ENCODE measurements at regions not wholly inside any gene's neighbourhood (a gene's known extent, or its start where the extent isn't known, plus 50 kb on each side); places are given as distances from the start of the nearest gene placed in this dataset.

DNA sequence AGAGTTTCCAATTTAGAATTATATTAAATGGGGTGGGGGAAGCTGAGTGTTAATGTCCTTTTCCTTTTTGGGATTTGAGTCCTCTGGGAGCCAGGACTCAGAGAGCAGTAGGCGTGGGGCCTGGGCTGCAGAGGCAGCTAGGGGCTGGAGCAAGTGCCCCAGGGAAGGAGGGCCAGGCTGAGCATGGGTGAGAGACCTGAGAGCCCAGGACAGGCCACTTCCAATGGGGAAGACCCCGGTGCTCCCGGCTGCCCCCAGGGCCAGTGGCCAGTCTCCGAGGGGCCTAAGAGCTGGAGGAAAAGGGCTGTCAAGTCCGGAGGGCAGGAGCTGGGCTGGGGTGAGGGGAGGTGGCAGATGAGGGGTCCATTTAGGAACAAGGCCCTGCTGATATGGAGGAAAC is 371.5 kb downstream of the ZNF536 start:
- Histone ChIP-seq H3K4me1 (ENCODE audit: insufficient read depth, low read length) (no peaks in the 10 kb centered on the region), H3K27me3 (ENCODE audit: insufficient read depth, low read length) (no peaks in the 10 kb centered on the region), H4K5ac (ENCODE audit: insufficient read length, low read depth, low read length) (no peak overlapping the region), H3K56ac (ENCODE audit: insufficient read length, low read depth, low read length) (no peak overlapping the region), H3K18ac (ENCODE audit: insufficient read length, low read depth, low read length) (no peak overlapping the region), H3K79me2 (ENCODE audit: insufficient read depth, low read length) (no peaks in the 10 kb centered on the region), H2BK120ac (ENCODE audit: low read depth, low read length, poor library complexity, severe bottlenecking) (no peak overlapping the region), H3K27ac (ENCODE audit: insufficient read length, low read depth, low read length) (no peak overlapping the region), H3K23me2 (ENCODE audit: insufficient read length, low read depth, low read length, poor library complexity, severe bottlenecking) (no peaks in the 10 kb centered on the region), H3K4me2 (ENCODE audit: insufficient read depth, insufficient read length, low read length) (no peak overlapping the region), H4K20me1 (ENCODE audit: control insufficient read depth, insufficient read depth, insufficient read length) (no peaks in the 10 kb centered on the region), H2AK5ac (ENCODE audit: insufficient read length, low read length) (no peak overlapping the region), H3K9ac (ENCODE audit: extremely low read depth, insufficient read length, low read length) (no peak overlapping the region), H3T11ph (ENCODE audit: low read length) (no peak overlapping the region), H3K4ac (ENCODE audit: low read depth, low read length) (no peak overlapping the region), H3K14ac (ENCODE audit: insufficient read depth, low read length) (no peak overlapping the region), H2BK15ac (ENCODE audit: low read depth, low read length) (no peak overlapping the region), H3K9me3 (ENCODE audit: control insufficient read depth, low read depth, low read length) (no peaks in the 10 kb centered on the region), H2BK20ac (ENCODE audit: low read depth, low read length, poor library complexity, severe bottlenecking) (no peak overlapping the region), H3K23ac (ENCODE audit: insufficient read length, low read depth, low read length) (no peak overlapping the region), H2BK12ac (ENCODE audit: insufficient read length, low read depth, low read length) (no peak overlapping the region), H2AFZ (ENCODE audit: low read length) (no peak overlapping the region), H4K8ac (replicated peaks; ENCODE audit: insufficient read length, low read depth, low read length) (no peak overlapping the region), H2BK5ac (ENCODE audit: insufficient read length, low read length) (no peak overlapping the region), H3K79me1 (ENCODE audit: insufficient read depth, low read depth, low read length, poor library complexity, severe bottlenecking) (no peaks in the 10 kb centered on the region), H4K91ac (ENCODE audit: insufficient read length, low read depth, low read length) (no peak overlapping the region)
- H3K9me3 Mint-ChIP-seq: no peaks in the 10 kb centered on the region; a peak in 1 of 5 replicates
- no peaks in the 10 kb centered on the region; the same call in none of the 2 replicates for H3K27me3 Mint-ChIP-seq (ENCODE audit: low read depth)
- no peak for DNase-seq
- H3K4me1 Mint-ChIP-seq: no peaks in the 10 kb centered on the region
- TF ChIP-seq, protein P1, sequence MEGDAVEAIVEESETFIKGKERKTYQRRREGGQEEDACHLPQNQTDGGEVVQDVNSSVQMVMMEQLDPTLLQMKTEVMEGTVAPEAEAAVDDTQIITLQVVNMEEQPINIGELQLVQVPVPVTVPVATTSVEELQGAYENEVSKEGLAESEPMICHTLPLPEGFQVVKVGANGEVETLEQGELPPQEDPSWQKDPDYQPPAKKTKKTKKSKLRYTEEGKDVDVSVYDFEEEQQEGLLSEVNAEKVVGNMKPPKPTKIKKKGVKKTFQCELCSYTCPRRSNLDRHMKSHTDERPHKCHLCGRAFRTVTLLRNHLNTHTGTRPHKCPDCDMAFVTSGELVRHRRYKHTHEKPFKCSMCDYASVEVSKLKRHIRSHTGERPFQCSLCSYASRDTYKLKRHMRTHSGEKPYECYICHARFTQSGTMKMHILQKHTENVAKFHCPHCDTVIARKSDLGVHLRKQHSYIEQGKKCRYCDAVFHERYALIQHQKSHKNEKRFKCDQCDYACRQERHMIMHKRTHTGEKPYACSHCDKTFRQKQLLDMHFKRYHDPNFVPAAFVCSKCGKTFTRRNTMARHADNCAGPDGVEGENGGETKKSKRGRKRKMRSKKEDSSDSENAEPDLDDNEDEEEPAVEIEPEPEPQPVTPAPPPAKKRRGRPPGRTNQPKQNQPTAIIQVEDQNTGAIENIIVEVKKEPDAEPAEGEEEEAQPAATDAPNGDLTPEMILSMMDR (conservative IDR thresholded peaks at IDR 0.05): no peak
- WGBS (ENCODE audit: extremely low coverage, insufficient read length, low lambda C conversion rate): no CpG with 5 or more reads among the region's 5 CpGs
- no peak overlapping the region for H3K4me3 Mint-ChIP-seq
- H3K27ac Mint-ChIP-seq: no peak overlapping the region
- H3K36me3 Mint-ChIP-seq (ENCODE audit: insufficient read depth in 1 of 3, low read depth in 3 of 3): no peaks in the 10 kb centered on the region; a peak in 1 of 7 replicates

All from H9 (cell line).